BJ (cell line): ENCODE measurements at regions not wholly inside any gene's neighbourhood (a gene's known extent, or its start where the extent isn't known, plus 50 kb on each side); places are given as distances from the start of the nearest gene placed in this dataset.

Experiments used
- CTCF ChIA-PET: fragments of 350-600 bp; formaldehyde crosslinking; extraction: SDS; loops from one replicate; lab custom pipeline; 2021; ENCODE audit warnings: antibody characterized with exemption, inconsistent platforms; lab: Yijun Ruan, JAX
- POLR2A ChIA-PET: fragments of 300-600 bp; sonication (Branson Sonifier 250); formaldehyde crosslinking; extraction: SDS; loops from one replicate; lab custom pipeline; 2021; ENCODE audit warnings: antibody characterized with exemption; lab: Charles Lee
- DNase-seq: peaks from one replicate; pipeline ENCODE4 v3.0.0-alpha.2; 2011; ENCODE audit warnings: low read depth
- H3K27me3 ChIP-seq: 2 replicates; pipeline ENCODE4 v1.6.0; 2011; ENCODE audit warnings: low read length; ENCODE audit not compliant: control insufficient read depth, insufficient read depth
- H3K36me3 ChIP-seq: 2 replicates; pipeline ENCODE4 v1.5.1; 2011; ENCODE audit warnings: low read length; ENCODE audit not compliant: control insufficient read depth, insufficient read depth
- H3K4me3 ChIP-seq: 2 replicates; pipeline ENCODE4 v1.5.1; 2011; ENCODE audit warnings: low read depth, mild to moderate bottlenecking, control low read depth, low read length
- TF ChIP-seq, protein P1 (sequence below): IDR thresholded peaks from 2 replicates; pipeline ENCODE4 v1.5.1; 2011; ENCODE audit warnings: low read depth, mild to moderate bottlenecking, control low read depth, inconsistent platforms, low read length, moderate library complexity; ENCODE audit not compliant: insufficient read depth

GRCh38 chr17:34527908-34528470, 51.4 kb upstream of the TMEM132E start:
- H3K27me3 ChIP-seq, result no peaks in the 10 kb centered on the region
- no peak overlapping the region for H3K4me3 ChIP-seq
- POLR2A ChIA-PET, result no interaction called here
- no peak for DNase-seq
- TF ChIP-seq, protein P1, sequence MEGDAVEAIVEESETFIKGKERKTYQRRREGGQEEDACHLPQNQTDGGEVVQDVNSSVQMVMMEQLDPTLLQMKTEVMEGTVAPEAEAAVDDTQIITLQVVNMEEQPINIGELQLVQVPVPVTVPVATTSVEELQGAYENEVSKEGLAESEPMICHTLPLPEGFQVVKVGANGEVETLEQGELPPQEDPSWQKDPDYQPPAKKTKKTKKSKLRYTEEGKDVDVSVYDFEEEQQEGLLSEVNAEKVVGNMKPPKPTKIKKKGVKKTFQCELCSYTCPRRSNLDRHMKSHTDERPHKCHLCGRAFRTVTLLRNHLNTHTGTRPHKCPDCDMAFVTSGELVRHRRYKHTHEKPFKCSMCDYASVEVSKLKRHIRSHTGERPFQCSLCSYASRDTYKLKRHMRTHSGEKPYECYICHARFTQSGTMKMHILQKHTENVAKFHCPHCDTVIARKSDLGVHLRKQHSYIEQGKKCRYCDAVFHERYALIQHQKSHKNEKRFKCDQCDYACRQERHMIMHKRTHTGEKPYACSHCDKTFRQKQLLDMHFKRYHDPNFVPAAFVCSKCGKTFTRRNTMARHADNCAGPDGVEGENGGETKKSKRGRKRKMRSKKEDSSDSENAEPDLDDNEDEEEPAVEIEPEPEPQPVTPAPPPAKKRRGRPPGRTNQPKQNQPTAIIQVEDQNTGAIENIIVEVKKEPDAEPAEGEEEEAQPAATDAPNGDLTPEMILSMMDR, result no peak
- no peaks in the 10 kb centered on the region for H3K36me3 ChIP-seq
- CTCF ChIA-PET, result no interaction called here

- H3K27me3 ChIP-seq, result no peaks in the 10 kb centered on the region
- TF ChIP-seq, protein P1, result no peak
- DNase-seq, result no peak
- no peak overlapping the region for H3K4me3 ChIP-seq
- CTCF ChIA-PET, result no interaction called here
- H3K36me3 ChIP-seq, result no peaks in the 10 kb centered on the region
- POLR2A ChIA-PET, result no interaction called here
Measured at GRCh38 chr17:34527136-34527907, 52.1 kb upstream of the TMEM132E start.

DNA sequence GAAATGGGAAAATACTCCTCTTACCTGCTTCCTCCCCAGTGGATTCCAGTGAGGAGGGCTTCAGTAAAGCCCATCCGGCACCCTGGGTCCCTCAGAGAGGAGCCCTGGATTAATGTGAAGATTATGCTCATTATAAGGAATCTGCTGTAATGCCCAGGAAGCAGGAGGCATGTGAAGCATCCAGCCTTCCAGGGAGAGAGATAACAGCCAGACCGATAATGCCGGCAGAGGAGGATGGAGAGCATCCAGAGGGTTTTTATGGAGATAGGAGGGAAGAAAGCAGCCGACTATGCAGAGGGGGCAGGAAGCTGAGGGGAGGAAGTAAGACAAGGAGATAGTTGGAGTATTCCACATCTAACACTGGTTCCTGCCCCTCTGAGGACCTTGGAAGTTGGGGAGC, 53.7 kb upstream of the TMEM132E start:
- ChIA-PET POLR2A (no interaction called here), CTCF (interaction anchor here (1.3 kb wide), 1 partner anchor 10 kb away, joined by 3 read pairs; no protein-coding TSS in a partner anchor)
- no peak for DNase-seq
- TF ChIP-seq, protein P1, result no peak
- H3K36me3 ChIP-seq, result no peaks in the 10 kb centered on the region
- no peaks in the 10 kb centered on the region for H3K27me3 ChIP-seq
- no peak overlapping the region for H3K4me3 ChIP-seq

- TF ChIP-seq, protein P1, result no peak
- no peak for DNase-seq
- H3K4me3 ChIP-seq, result no peak overlapping the region
- no peaks in the 10 kb centered on the region for H3K36me3 ChIP-seq
- CTCF ChIA-PET, result no interaction called here
- no peaks in the 10 kb centered on the region for H3K27me3 ChIP-seq
- POLR2A ChIA-PET, result no interaction called here
Measured at GRCh38 chr17:34521955-34522354, 57.4 kb upstream of the TMEM132E start.

DNA sequence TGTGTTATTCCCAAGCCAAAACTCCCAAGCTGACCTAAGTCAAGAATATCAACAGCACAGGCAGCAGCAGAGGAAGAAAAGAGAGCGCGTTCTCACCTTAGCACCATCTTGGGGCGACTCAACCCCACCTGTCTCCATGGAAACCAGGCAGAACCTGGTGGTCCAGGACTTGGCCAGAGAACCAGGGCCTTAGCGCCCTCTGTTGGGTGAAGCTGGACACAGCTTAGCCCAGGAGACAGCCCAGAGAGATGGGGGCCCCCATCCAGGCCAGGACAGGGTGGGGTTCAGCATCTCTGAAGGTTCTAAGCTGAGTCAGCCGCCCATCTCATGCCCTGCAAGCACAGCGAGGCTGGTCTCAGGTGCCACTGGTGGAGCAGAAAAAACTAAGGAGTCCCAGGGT, 60.1 kb upstream of the TMEM132E start:
- Histone ChIP-seq H3K4me3 (no peak overlapping the region), H3K27me3 (no peaks in the 10 kb centered on the region), H3K36me3 (no peaks in the 10 kb centered on the region)
- DNase-seq, result no peak
- ChIA-PET POLR2A (no interaction called here), CTCF (no interaction called here)
- TF ChIP-seq, protein P1, result peak; percentile 27; the same call in 1 of the 2 replicates
